H7 (cell line): ENCODE measurements at regions not wholly inside any gene's neighbourhood (a gene's known extent, or its start where the extent isn't known, plus 50 kb on each side); places are given as distances from the start of the nearest gene placed in this dataset.

Experiments used
- DNase-seq: peaks from one replicate; pipeline ENCODE4 v3.0.0; 2012
- H3K27me3 ChIP-seq: 2 replicates; pipeline ENCODE4 v1.6.0; 2011; ENCODE audit warnings: mild to moderate bottlenecking, low read length; ENCODE audit not compliant: control insufficient read depth, insufficient read depth
- H3K36me3 ChIP-seq: replicated peaks from 2 replicates; pipeline ENCODE4 v1.5.1; 2011; ENCODE audit warnings: low read length; ENCODE audit not compliant: control insufficient read depth, insufficient read depth
- H3K4me3 ChIP-seq: 2 replicates; pipeline ENCODE4 v1.5.1; 2011; ENCODE audit warnings: low read depth, mild to moderate bottlenecking, control low read depth, low read length, moderate library complexity; ENCODE audit not compliant: insufficient read depth

GRCh38 chr20:39397646-39398045 is 435.5 kb downstream of the DHX35 start:
- no peak for DNase-seq
- no peak overlapping the region for H3K4me3 ChIP-seq
- H3K36me3 ChIP-seq = no peaks in the 10 kb centered on the region
- no peaks in the 10 kb centered on the region; the same call in 1 of the 2 replicates for H3K27me3 ChIP-seq

- no peaks in the 10 kb centered on the region for H3K36me3 ChIP-seq
- no peaks in the 10 kb centered on the region; the same call in 1 of the 2 replicates for H3K27me3 ChIP-seq
- H3K4me3 ChIP-seq = no peak overlapping the region
- DNase-seq = no peak
Measured at GRCh38 chr20:39395478-39396291, 433.5 kb downstream of the DHX35 start.

GRCh38 chr20:39394461-39394860 is 432.3 kb downstream of the DHX35 start:
- no peaks in the 10 kb centered on the region for H3K36me3 ChIP-seq
- no peak for DNase-seq
- H3K27me3 ChIP-seq = no peaks in the 10 kb centered on the region; the same call in 1 of the 2 replicates
- H3K4me3 ChIP-seq = no peak overlapping the region

- no peaks in the 10 kb centered on the region for H3K36me3 ChIP-seq
- H3K27me3 ChIP-seq = no peaks in the 10 kb centered on the region
- H3K4me3 ChIP-seq = no peak overlapping the region
- DNase-seq = no peak
Measured at GRCh38 chr20:39390186-39390585, 428.0 kb downstream of the DHX35 start.

- no peak for DNase-seq
- no peak overlapping the region for H3K4me3 ChIP-seq
- no peaks in the 10 kb centered on the region for H3K36me3 ChIP-seq
- H3K27me3 ChIP-seq = no peaks in the 10 kb centered on the region; the same call in 1 of the 2 replicates
Measured at GRCh38 chr20:39381595-39381994, 419.5 kb downstream of the DHX35 start.

GRCh38 chr20:39378776-39379175 is 416.6 kb downstream of the DHX35 start:
- Histone ChIP-seq H3K36me3 (no peaks in the 10 kb centered on the region), H3K27me3 (no peaks in the 10 kb centered on the region; the same call in 1 of the 2 replicates), H3K4me3 (no peak overlapping the region)
- no peak for DNase-seq

GRCh38 chr20:39376788-39377187 is 414.6 kb downstream of the DHX35 start:
- no peaks in the 10 kb centered on the region; the same call in 1 of the 2 replicates for H3K27me3 ChIP-seq
- H3K36me3 ChIP-seq = no peaks in the 10 kb centered on the region
- no peak for DNase-seq
- H3K4me3 ChIP-seq = no peak overlapping the region

GRCh38 chr20:39364320-39364719 is 402.2 kb downstream of the DHX35 start:
- no peak for DNase-seq
- Histone ChIP-seq H3K36me3 (no peaks in the 10 kb centered on the region), H3K27me3 (no peaks in the 10 kb centered on the region)

GRCh38 chr20:39359981-39360620 is 398.0 kb downstream of the DHX35 start:
- Histone ChIP-seq H3K36me3 (no peaks in the 10 kb centered on the region), H3K27me3 (no peaks in the 10 kb centered on the region), H3K4me3 (no peak overlapping the region)
- DNase-seq = no peak

More at GRCh38 chr20:39364320-39364719, 402.2 kb downstream of the DHX35 start:
- H3K4me3 ChIP-seq = no peak overlapping the region

GRCh38 chr20:39358052-39358451 is 395.9 kb downstream of the DHX35 start:
- H3K36me3 ChIP-seq = no peaks in the 10 kb centered on the region
- H3K27me3 ChIP-seq = no peaks in the 10 kb centered on the region
- no peak overlapping the region for H3K4me3 ChIP-seq
- no peak for DNase-seq

- Histone ChIP-seq H3K27me3 (no peaks in the 10 kb centered on the region), H3K4me3 (no peak overlapping the region), H3K36me3 (no peaks in the 10 kb centered on the region)
- DNase-seq = no peak
Measured at GRCh38 chr20:39356908-39357307, 394.8 kb downstream of the DHX35 start.

- H3K4me3 ChIP-seq = no peak overlapping the region
- no peaks in the 10 kb centered on the region for H3K27me3 ChIP-seq
- DNase-seq = no peak
- no peaks in the 10 kb centered on the region for H3K36me3 ChIP-seq
Measured at GRCh38 chr20:39349240-39349639, 387.1 kb downstream of the DHX35 start.

GRCh38 chr20:39347626-39348025 is 385.5 kb downstream of the DHX35 start:
- H3K27me3 ChIP-seq = no peaks in the 10 kb centered on the region
- H3K4me3 ChIP-seq = no peak overlapping the region
- no peaks in the 10 kb centered on the region for H3K36me3 ChIP-seq
- no peak for DNase-seq

GRCh38 chr20:39342463-39342862 is 380.3 kb downstream of the DHX35 start:
- DNase-seq = no peak
- H3K36me3 ChIP-seq = no peaks in the 10 kb centered on the region
- no peak overlapping the region for H3K4me3 ChIP-seq
- no peaks in the 10 kb centered on the region for H3K27me3 ChIP-seq
